HepG2 (cell line): ENCODE measurements at regions not wholly inside any gene's neighbourhood (a gene's known extent, or its start where the extent isn't known, plus 50 kb on each side); places are given as distances from the start of the nearest gene placed in this dataset.

Experiments
- ATAC-seq: fragments of 200-7000 bp; cut with Tn5 transposase; 3 replicates; pipeline ENCODE4 v1.9.1; 2020; ENCODE audit warnings: mild to moderate bottlenecking, moderate library complexity
- BruUV-seq: library from RNA; stranded (reverse); fragments of 400-500 nt; replicated peaks from 2 replicates; lab custom pipeline; 2021; lab: Mats Ljungman, UMichigan
- CTCF ChIA-PET: fragments of 300-600 bp; formaldehyde crosslinking; extraction: SDS; loops from one replicate; lab custom pipeline; 2021; ENCODE audit warnings: low total read pairs, inconsistent platforms, low intra/inter-chr PET ratio; lab: Yijun Ruan, JAX
- POLR2A ChIA-PET: fragments of 350-600 bp; sonication (Branson Sonifier 250); formaldehyde crosslinking; loops from one replicate; lab custom pipeline; 2020; ENCODE audit warnings: antibody characterized with exemption, inconsistent platforms; lab: Yijun Ruan, JAX
- DNase-seq: peaks from one replicate; pipeline ENCODE4 v3.0.0-alpha.2; 2015; ENCODE audit warnings: low spot score
- FAIRE-seq: peaks from 3 replicates; lab custom pipeline; 2011; peaks lifted over from hg19 to GRCh38; lab: Jason Lieb, UNC
- H2AFZ ChIP-seq: one replicate; pipeline ENCODE4 v1.6.1; 2011; ENCODE audit warnings: low read length, inconsistent platforms
- H3K27ac ChIP-seq: fragments of 300-600 bp; 3 replicates; pipeline ENCODE4 v1.8.0; 2011; ENCODE audit warnings: mixed run types, mild to moderate bottlenecking, mixed read lengths, low read length, inconsistent platforms; ENCODE audit not compliant: insufficient read depth; ENCODE audit errors: extremely low read length
- H3K27me3 ChIP-seq, 2 experiments: fragments of 200-600 bp in 1 of 2; 2 replicates in 1 of 2; 3 replicates in 1 of 2; pipeline versions ENCODE4 v1.6.0 to v1.8.0; 2011; ENCODE audit warnings: low read length in 2 of 2, mild to moderate bottlenecking in 2 of 2, moderate library complexity in 2 of 2, inconsistent platforms in 1 of 2; ENCODE audit not compliant: insufficient read depth in 2 of 2, control insufficient read depth in 1 of 2
- H3K36me3 ChIP-seq, 2 experiments: fragments of 200-600 bp in 1 of 2; replicated peaks in 1 of 2; 2 replicates in 1 of 2; 3 replicates in 1 of 2; pipeline versions ENCODE4 v1.5.1 to v1.8.0; 2011; ENCODE audit warnings: low read length in 2 of 2, inconsistent platforms in 1 of 2; ENCODE audit not compliant: insufficient read depth in 2 of 2, control insufficient read depth in 1 of 2
- H3K4me1 ChIP-seq: 2 replicates; pipeline ENCODE4 v1.5.1; 2012; ENCODE audit warnings: low read length, inconsistent platforms; ENCODE audit not compliant: insufficient read depth
- H3K4me2 ChIP-seq: 2 replicates; pipeline ENCODE4 v1.6.0; 2011; ENCODE audit warnings: low read depth, low read length, inconsistent platforms
- H3K4me3 ChIP-seq, 3 experiments: fragments of 200-600 bp in 1 of 3; sonication (generic), shearing (Covaris generic) in 1 of 3; replicated peaks in 1 of 3; 2 replicates each; pipeline ENCODE4 v1.5.1; 2011 to 2016; ENCODE audit warnings: low read length in 3 of 3, inconsistent platforms in 2 of 3, low read depth in 2 of 3, mild to moderate bottlenecking in 2 of 3, control low read depth in 1 of 3, mixed read lengths in 1 of 3; ENCODE audit not compliant: insufficient read depth in 1 of 3
- H3K79me2 ChIP-seq: one replicate; pipeline ENCODE4 v1.6.1; 2011; ENCODE audit warnings: low read length, inconsistent platforms; ENCODE audit not compliant: insufficient read depth
- H3K9ac ChIP-seq: 2 replicates; pipeline ENCODE4 v1.6.0; 2011; ENCODE audit warnings: mild to moderate bottlenecking, low read depth, low read length, inconsistent platforms; ENCODE audit not compliant: insufficient read depth
- H3K9me3 ChIP-seq: 2 replicates; pipeline ENCODE4 v1.5.1; 2012; ENCODE audit warnings: mild to moderate bottlenecking, low read length
- H4K20me1 ChIP-seq: 2 replicates; pipeline ENCODE4 v1.6.0; 2011; ENCODE audit warnings: inconsistent platforms, mild to moderate bottlenecking, low read length, moderate library complexity; ENCODE audit not compliant: insufficient read depth
- BCL3 ChIP-seq: sonication (generic); formaldehyde crosslinking; IDR thresholded peaks from 2 replicates; pipeline ENCODE4 v1.5.1; 2020; ENCODE audit warnings: mild to moderate bottlenecking, missing genetic modification reagents, moderate library complexity
- CCDC6 ChIP-seq: sonication (generic); formaldehyde crosslinking; IDR thresholded peaks from 2 replicates; pipeline ENCODE4 v1.8.1; 2022; ENCODE audit warnings: mild to moderate bottlenecking, missing genetic modification reagents, moderate library complexity
- DNMT3B ChIP-seq: conservative IDR thresholded peaks from 2 replicates; pipeline ENCODE4 v1.6.1; 2016; ENCODE audit warnings: missing biosample characterization, control low read depth
- FOXK1 ChIP-seq: sonication (generic); formaldehyde crosslinking; IDR thresholded peaks from 2 replicates; pipeline ENCODE4 v1.4.0; 2020; ENCODE audit warnings: low read depth, missing genetic modification reagents, borderline replicate concordance
- GLI4 ChIP-seq: sonication (generic); formaldehyde crosslinking; IDR thresholded peaks from 2 replicates; pipeline ENCODE4 v1.5.1; 2020; ENCODE audit warnings: missing genetic modification reagents, mild to moderate bottlenecking, moderate library complexity, borderline replicate concordance
- GMEB2 ChIP-seq: IDR thresholded peaks from 2 replicates; pipeline ENCODE4 v1.6.1; 2016; ENCODE audit warnings: missing biosample characterization, missing genetic modification reagents, low read depth
- JUN ChIP-seq: sonication (generic); formaldehyde crosslinking; IDR thresholded peaks from 2 replicates; pipeline ENCODE4 v1.4.0; 2020; ENCODE audit warnings: mild to moderate bottlenecking, missing genetic modification reagents
- MAF1 ChIP-seq: sonication (generic); formaldehyde crosslinking; IDR thresholded peaks from 2 replicates; pipeline ENCODE4 v1.5.0; 2020; ENCODE audit warnings: missing genetic modification reagents, borderline replicate concordance
- NFE2L1 ChIP-seq: sonication (generic); formaldehyde crosslinking; IDR thresholded peaks from 2 replicates; pipeline ENCODE4 v1.4.0; 2020; ENCODE audit warnings: missing genetic modification reagents, mild to moderate bottlenecking, borderline replicate concordance
- PHF5A ChIP-seq: IDR thresholded peaks from one replicate; pipeline ENCODE4 v1.6.1; 2018; ENCODE audit warnings: low read depth, missing genetic modification reagents; ENCODE audit not compliant: unreplicated experiment
- SAFB2 ChIP-seq: sonication (generic); formaldehyde crosslinking; IDR thresholded peaks from 2 replicates; pipeline ENCODE4 v1.5.1; 2020; ENCODE audit warnings: missing genetic modification reagents, low read depth, mild to moderate bottlenecking, borderline replicate concordance
- SNAPC2 ChIP-seq: sonication (generic); formaldehyde crosslinking; IDR thresholded peaks from 2 replicates; pipeline ENCODE4 v1.8.1; 2022; ENCODE audit warnings: mild to moderate bottlenecking, missing genetic modification reagents
- SRF ChIP-seq: IDR thresholded peaks from 2 replicates; pipeline ENCODE4 v1.6.1; 2011; ENCODE audit warnings: mild to moderate bottlenecking, low read depth, low read length, moderate library complexity
- SRSF4 ChIP-seq: fragments of 200-400 bp; formaldehyde crosslinking; IDR thresholded peaks from one replicate; pipeline ENCODE4 v1.6.1; 2018; ENCODE audit warnings: mild to moderate bottlenecking, low read depth, low read length, moderate library complexity; ENCODE audit not compliant: poor library complexity, severe bottlenecking
- ZFP36L2 ChIP-seq: sonication (generic); formaldehyde crosslinking; IDR thresholded peaks from 2 replicates; pipeline ENCODE4 v1.4.0; 2020; ENCODE audit warnings: missing genetic modification reagents
- ZNF703 ChIP-seq: sonication (generic); formaldehyde crosslinking; IDR thresholded peaks from 2 replicates; pipeline ENCODE4 v1.5.1; 2020; ENCODE audit warnings: missing genetic modification reagents, mild to moderate bottlenecking, moderate library complexity, borderline replicate concordance
- ZNF761 ChIP-seq: sonication (generic); formaldehyde crosslinking; conservative IDR thresholded peaks from 2 replicates; pipeline ENCODE4 v1.4.0; 2020; ENCODE audit warnings: mild to moderate bottlenecking, missing genetic modification reagents
- ZSCAN31 ChIP-seq: sonication (generic); formaldehyde crosslinking; IDR thresholded peaks from 2 replicates; pipeline ENCODE4 v1.5.0; 2020; ENCODE audit warnings: low read depth, mild to moderate bottlenecking, missing genetic modification reagents
- WGBS: methylation state at CpG from one replicate; pipeline ENCODE4 v1.1.6; 2017; ENCODE audit warnings: low lambda C conversion rate; 5-methylcytosine and 5-hydroxymethylcytosine counted together
- in situ Hi-C: cut with HindIII; loops from 2 replicates; pipeline ENCODE4 v1.10.0; 2017; ENCODE audit warnings: low pct_unique_long_range_greater_than_20kb; ENCODE audit not compliant: extremely low pct_ligation_motif_present
- intact Hi-C: fragments of 100-400 bp; cut with micrococcal nuclease; formaldehyde crosslinking; loops from one replicate; pipeline ENCODE4 v1.10.0; 2022; ENCODE audit not compliant: unreplicated experiment

GRCh38 chr5:130520211-130520610, 615.9 kb downstream of the CHSY3 start:
- no peaks in the 10 kb centered on the region for H3K36me3 ChIP-seq
- DNase-seq = no peak
- intact Hi-C loops = no loop called here
- no peaks in the 10 kb centered on the region for H3K27me3 ChIP-seq
- H3K4me2 ChIP-seq = no peak overlapping the region
- no peaks in the 10 kb centered on the region for H4K20me1 ChIP-seq
- TF ChIP-seq SRSF4 (no peak), NFE2L1 (CRISPR knock-in tag) (no peak), SRF (no peak), SNAPC2 (CRISPR knock-in tag) (no peak), ZFP36L2 (CRISPR knock-in tag) (no peak), ZNF761 (CRISPR knock-in tag) (no peak), SAFB2 (CRISPR knock-in tag) (no peak), MAF1 (no peak), BCL3 (CRISPR knock-in tag) (no peak), DNMT3B (no peak), CCDC6 (CRISPR knock-in tag) (no peak), PHF5A (CRISPR knock-in tag) (no peak), GMEB2 (no peak), GLI4 (CRISPR knock-in tag) (no peak), ZNF703 (CRISPR knock-in tag) (no peak), FOXK1 (CRISPR knock-in tag) (no peak), JUN (no peak), ZSCAN31 (CRISPR knock-in tag) (no peak)
- TF ChIP-seq, all 625 proteins: peak for 0
- H3K27ac ChIP-seq = no peak overlapping the region
- no peaks in the 10 kb centered on the region for H3K4me1 ChIP-seq
- CTCF ChIA-PET = no interaction called here
- ATAC-seq (no peak), FAIRE-seq (no peak)
- no peaks in the 10 kb centered on the region for H3K79me2 ChIP-seq
- in situ Hi-C loops = no loop called here
- POLR2A ChIA-PET = no interaction called here
- BruUV-seq = no TSS peak
- no peak overlapping the region for H2AFZ ChIP-seq
- no peak overlapping the region for H3K4me3 ChIP-seq
- peaks cover 51% of the 10 kb centered on the region for H3K9me3 ChIP-seq
- H3K9ac ChIP-seq = no peak overlapping the region
- WGBS = 0% methylated on average over 1 of the region's 1 CpG
